ENCODE measurements at regions not wholly inside any gene's neighbourhood (a gene's known extent, or its start where the extent isn't known, plus 50 kb on each side); places are given as distances from the start of the nearest gene placed in this dataset.

GRCh38 chr1:181189691-181190363 is 101.3 kb downstream of the IER5 start (continued):
- no peak for TF ChIP-seq TBX2 (CRISPR knock-in tag; IDR thresholded peaks at IDR 0.05; ENCODE audit: borderline replicate concordance)
- peak; percentile 90; the same call in 1 of the 2 replicates for TF ChIP-seq THRA (CRISPR knock-in tag; IDR thresholded peaks at IDR 0.05; ENCODE audit: borderline replicate concordance)
- TF ChIP-seq RAD21 (CRISPR knock-in tag; IDR thresholded peaks at IDR 0.05) = peak; percentile 93
- no peak for TF ChIP-seq ZSCAN25 (CRISPR knock-in tag; IDR thresholded peaks at IDR 0.05)
- peak; percentile 69; the same call in 1 of the 2 replicates for TF ChIP-seq BORCS8-MEF2B (CRISPR knock-in tag; IDR thresholded peaks at IDR 0.05)
- peak; percentile 37; the same call in 1 of the 2 replicates for TF ChIP-seq TMF1 (CRISPR knock-in tag; IDR thresholded peaks at IDR 0.05; ENCODE audit: low read depth)
- TF ChIP-seq REPIN1 (CRISPR knock-in tag; IDR thresholded peaks at IDR 0.05; ENCODE audit: borderline replicate concordance, low read depth) = peak; percentile 51; the same call in 1 of the 2 replicates
- TF ChIP-seq STAG1 (CRISPR knock-in tag; IDR thresholded peaks at IDR 0.05) = peak; percentile 91
- peak; percentile 94 for TF ChIP-seq CTCF (CRISPR knock-in tag; IDR thresholded peaks at IDR 0.05)
- TF ChIP-seq HMGXB4 (CRISPR knock-in tag; IDR thresholded peaks at IDR 0.05; ENCODE audit: borderline replicate concordance in 1 of 2, low read depth in 1 of 2) = peak; percentile 33 to 57; a peak in 1 of 4 replicates
